Neuronal stem cell (in vitro differentiated cells): ENCODE measurements at regions not wholly inside any gene's neighbourhood (a gene's known extent, or its start where the extent isn't known, plus 50 kb on each side); places are given as distances from the start of the nearest gene placed in this dataset.
A peak's percentile ranks its signal among the peaks of the same experiment; 100 is the strongest.

Experiments used
- DNase-seq: peaks from one replicate; pipeline ENCODE4 v3.0.0-alpha.2; 2013; ENCODE audit warnings: low spot score
- H2AFZ ChIP-seq: one replicate; pipeline ENCODE4 v1.6.1; 2013; ENCODE audit warnings: mild to moderate bottlenecking, low read length, inconsistent platforms
- H2AK5ac ChIP-seq: 2 replicates; pipeline ENCODE4 v1.6.1; 2013; ENCODE audit warnings: low read depth, mild to moderate bottlenecking, inconsistent platforms, low read length, moderate library complexity, mixed read lengths
- H2BK120ac ChIP-seq: 2 replicates; pipeline ENCODE4 v1.6.1; 2013; ENCODE audit warnings: low read depth, mild to moderate bottlenecking, inconsistent platforms, low read length, moderate library complexity, mixed read lengths
- H2BK12ac ChIP-seq: one replicate; pipeline ENCODE4 v1.6.1; 2013; ENCODE audit warnings: low read length, inconsistent platforms
- H2BK15ac ChIP-seq: 2 replicates; pipeline ENCODE4 v1.6.1; 2013; ENCODE audit warnings: mild to moderate bottlenecking, low read length, inconsistent platforms, mixed read lengths
- H2BK5ac ChIP-seq: one replicate; pipeline ENCODE4 v1.6.1; 2013; ENCODE audit warnings: inconsistent platforms, mild to moderate bottlenecking, low read length, moderate library complexity
- H3K14ac ChIP-seq: one replicate; pipeline ENCODE4 v1.6.1; 2013; ENCODE audit warnings: low read length, inconsistent platforms
- H3K18ac ChIP-seq: 2 replicates; pipeline ENCODE4 v1.6.1; 2013; ENCODE audit warnings: low read length, inconsistent platforms
- H3K23ac ChIP-seq: 2 replicates; pipeline ENCODE4 v1.6.1; 2013; ENCODE audit warnings: low read depth, mild to moderate bottlenecking, mixed read lengths, low read length, inconsistent platforms; ENCODE audit not compliant: poor library complexity
- H3K27ac ChIP-seq: replicated peaks from 3 replicates; pipeline ENCODE4 v1.5.1; 2013; ENCODE audit warnings: low read length, inconsistent platforms
- H3K27me3 ChIP-seq, 3 experiments: 2 replicates each; pipeline ENCODE4 v1.6.1; 2013; ENCODE audit warnings: low read length in 3 of 3, mild to moderate bottlenecking in 2 of 3, inconsistent platforms in 1 of 3, low read depth in 1 of 3, mixed read lengths in 1 of 3, moderate library complexity in 1 of 3; ENCODE audit not compliant: control insufficient read depth in 3 of 3, insufficient read depth in 3 of 3
- H3K36me3 ChIP-seq, 2 donors: replicated peaks in 1 of 2; 2 replicates each; pipeline ENCODE4 v1.6.1; 2013; ENCODE audit warnings: low read length in 2 of 2; ENCODE audit not compliant: control insufficient read depth in 2 of 2, insufficient read depth in 2 of 2
- H3K4ac ChIP-seq: 2 replicates; pipeline ENCODE4 v1.6.1; 2013; ENCODE audit warnings: inconsistent platforms, mild to moderate bottlenecking, low read length, moderate library complexity
- H3K4me1 ChIP-seq, 2 donors: 1 replicate in 1 of 2; 2 replicates in 1 of 2; pipeline ENCODE4 v1.6.1; 2013; ENCODE audit warnings: low read length in 2 of 2, low read depth in 1 of 2; ENCODE audit not compliant: control insufficient read depth in 2 of 2, insufficient read depth in 1 of 2
- H3K4me2 ChIP-seq: one replicate; pipeline ENCODE4 v1.6.1; 2013; ENCODE audit warnings: mild to moderate bottlenecking, low read length, inconsistent platforms; ENCODE audit not compliant: insufficient read depth, poor library complexity, severe bottlenecking
- H3K4me3 ChIP-seq, 2 donors: 2 replicates each; pipeline ENCODE4 v1.5.1; 2013; ENCODE audit warnings: low read length in 2 of 2, mild to moderate bottlenecking in 2 of 2, inconsistent platforms in 1 of 2, moderate library complexity in 1 of 2
- H3K79me1 ChIP-seq: one replicate; pipeline ENCODE4 v1.6.1; 2013; ENCODE audit warnings: low read depth, mild to moderate bottlenecking, inconsistent platforms, low read length, moderate library complexity
- H3K9ac ChIP-seq: one replicate; pipeline ENCODE4 v1.6.1; 2013; ENCODE audit warnings: mild to moderate bottlenecking, low read depth, low read length, inconsistent platforms; ENCODE audit not compliant: poor library complexity
- H3K9me3 ChIP-seq, 2 donors: replicated peaks in 1 of 2; 2 replicates each; pipeline versions ENCODE3 to v1.6.1; 2013; ENCODE audit warnings: low read length in 2 of 2, mild to moderate bottlenecking in 2 of 2, inconsistent platforms in 1 of 2, low read depth in 1 of 2, mixed read lengths in 1 of 2, moderate library complexity in 1 of 2; ENCODE audit not compliant: control insufficient read depth in 2 of 2, insufficient read depth in 1 of 2
- H4K8ac ChIP-seq: one replicate; pipeline ENCODE4 v1.6.1; 2013; ENCODE audit warnings: low read depth, mild to moderate bottlenecking, inconsistent platforms, low read length, moderate library complexity
- H4K91ac ChIP-seq: one replicate; pipeline ENCODE4 v1.6.1; 2013; ENCODE audit warnings: low read length, low read depth, mild to moderate bottlenecking, inconsistent platforms; ENCODE audit not compliant: poor library complexity
- WGBS, 2 donors: extraction: QIAGEN DNeasy Blood & Tissue Kit; methylation state at CpG; one replicate each; pipeline ENCODE4 v1.1.7; 2013; ENCODE audit warnings: missing lambda C conversion rate in 2 of 2, mixed read lengths in 1 of 2; ENCODE audit not compliant: insufficient read length in 2 of 2, insufficient replicate concordance in 1 of 2; ENCODE audit errors: extremely low coverage in 2 of 2; 5-methylcytosine and 5-hydroxymethylcytosine counted together

- no peak overlapping the region for H2AFZ ChIP-seq
- peaks cover 0 to 2% of the 10 kb centered on the region in 2 donors for H3K4me1 ChIP-seq
- H2BK12ac ChIP-seq = no peak overlapping the region
- H3K79me1 ChIP-seq = no peaks in the 10 kb centered on the region
- H3K4me3 ChIP-seq = no peak overlapping the region
- no peak overlapping the region for H2BK120ac ChIP-seq
- no peaks in the 10 kb centered on the region for H3K27me3 ChIP-seq
- no peak overlapping the region for H3K23ac ChIP-seq
- H3K4me2 ChIP-seq = no peak overlapping the region
- DNase-seq = no peak
- H4K8ac ChIP-seq = no peak overlapping the region
- no peak overlapping the region for H2BK15ac ChIP-seq
- no peaks in the 10 kb centered on the region for H3K36me3 ChIP-seq
- H2BK5ac ChIP-seq = no peak overlapping the region
- no peak overlapping the region for H3K4ac ChIP-seq
- H3K14ac ChIP-seq = no peak overlapping the region
- H2AK5ac ChIP-seq = no peak overlapping the region
- WGBS, 2 donors = no CpG with 5 or more reads among the region's 4 CpGs
- no peak overlapping the region for H3K27ac ChIP-seq
- H4K91ac ChIP-seq = no peak overlapping the region
- H3K9me3 ChIP-seq = peaks cover 3 to 11% of the 10 kb centered on the region in 2 donors
- no peak overlapping the region for H3K9ac ChIP-seq
- H3K18ac ChIP-seq = no peak overlapping the region
These were observed 155.8 kb upstream of the GRAMD2B start for GRCh38 chr5:126267438-126267837.

- Histone ChIP-seq H3K79me1 (no peaks in the 10 kb centered on the region), H3K27me3 (no peaks in the 10 kb centered on the region), H4K8ac (no peak overlapping the region), H3K18ac (no peak overlapping the region), H3K23ac (no peak overlapping the region), H2BK12ac (no peak overlapping the region), H2BK5ac (no peak overlapping the region), H4K91ac (no peak overlapping the region), H3K9ac (no peak overlapping the region), H2AFZ (no peak overlapping the region), H3K4me3 (no peak overlapping the region), H2BK120ac (no peak overlapping the region), H3K4me1 (peaks cover 0 to 2% of the 10 kb centered on the region in 2 donors), H2BK15ac (no peak overlapping the region), H3K14ac (no peak overlapping the region), H3K36me3 (no peaks in the 10 kb centered on the region), H3K9me3 (peaks cover 3 to 11% of the 10 kb centered on the region in 2 donors), H3K4ac (no peak overlapping the region), H2AK5ac (no peak overlapping the region), H3K27ac (no peak overlapping the region), H3K4me2 (no peak overlapping the region)
- DNase-seq = no peak
- WGBS, 2 donors = no CpG with 5 or more reads among the region's 3 CpGs
These were observed 154.4 kb upstream of the GRAMD2B start for GRCh38 chr5:126268697-126269315.

DNA sequence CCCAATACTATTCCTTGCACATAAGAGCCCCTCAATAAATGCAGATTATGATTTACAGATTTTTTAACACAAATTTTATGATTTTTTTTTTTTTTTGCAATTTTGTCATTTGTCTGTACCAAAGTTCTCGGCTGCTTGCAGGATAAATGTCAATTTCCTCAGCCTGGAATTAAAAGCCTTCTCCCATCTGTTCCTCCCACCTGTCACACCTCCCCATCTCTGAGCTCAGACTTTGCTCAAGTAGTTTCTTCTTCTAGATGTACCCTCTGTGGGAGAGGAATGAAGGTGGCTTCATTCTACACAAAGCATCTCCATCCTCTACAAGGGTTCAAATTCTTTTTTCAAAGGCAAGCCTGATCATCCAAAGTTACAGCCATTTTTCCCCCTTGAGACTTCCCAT, 153.7 kb upstream of the GRAMD2B start:
- Histone ChIP-seq H3K4me3 (no peak overlapping the region), H3K79me1 (no peaks in the 10 kb centered on the region), H4K8ac (no peak overlapping the region), H2BK15ac (no peak overlapping the region), H2BK5ac (no peak overlapping the region), H3K27me3 (no peaks in the 10 kb centered on the region), H4K91ac (no peak overlapping the region), H3K4ac (no peak overlapping the region), H3K14ac (no peak overlapping the region), H2BK120ac (no peak overlapping the region), H3K23ac (no peak overlapping the region), H3K36me3 (no peaks in the 10 kb centered on the region), H2AK5ac (no peak overlapping the region), H2AFZ (no peak overlapping the region), H2BK12ac (no peak overlapping the region), H3K9me3 (peaks cover 3 to 11% of the 10 kb centered on the region in 2 donors), H3K4me2 (no peak overlapping the region), H3K27ac (no peak overlapping the region), H3K4me1 (no peaks in the 10 kb centered on the region), H3K18ac (no peak overlapping the region), H3K9ac (no peak overlapping the region)
- DNase-seq = no peak
- WGBS, 2 donors = no CpG with 5 or more reads among the region's 1 CpG

- no peaks in the 10 kb centered on the region for H3K27me3 ChIP-seq
- no peaks in the 10 kb centered on the region for H3K9me3 ChIP-seq
- no peaks in the 10 kb centered on the region for H3K79me1 ChIP-seq
- H3K18ac ChIP-seq = peak overlapping the region; percentile 56
- no peak overlapping the region for H2BK15ac ChIP-seq
- H2AK5ac ChIP-seq = no peak overlapping the region
- H3K4ac ChIP-seq = no peak overlapping the region
- H3K4me1 ChIP-seq = no peaks in the 10 kb centered on the region
- H3K4me2 ChIP-seq = no peak overlapping the region
- no peak overlapping the region for H3K9ac ChIP-seq
- no CpG with 5 or more reads among the region's 3 CpGs for WGBS, 2 donors
- no peak overlapping the region for H2BK5ac ChIP-seq
- no peak for DNase-seq
- no peak overlapping the region for H3K27ac ChIP-seq
- H3K36me3 ChIP-seq = no peaks in the 10 kb centered on the region
- H3K14ac ChIP-seq = no peak overlapping the region
- peak overlapping the region; percentile 79 for H2BK12ac ChIP-seq
- no peak overlapping the region for H3K4me3 ChIP-seq
- H4K8ac ChIP-seq = peak overlapping the region; percentile 96
- H4K91ac ChIP-seq = no peak overlapping the region
- H3K23ac ChIP-seq = no peak overlapping the region
- H2AFZ ChIP-seq = no peak overlapping the region
- H2BK120ac ChIP-seq = no peak overlapping the region
These were observed 152.1 kb upstream of the GRAMD2B start for GRCh38 chr5:126271141-126271540.
